ENCODE measurements at regions not wholly inside any gene's neighbourhood (a gene's known extent, or its start where the extent isn't known, plus 50 kb on each side); places are given as distances from the start of the nearest gene placed in this dataset.

- intact Hi-C loops (cut with DNase I; ENCODE audit: low total_unique reads) = no loop called here
- Histone ChIP-seq H3K36me3 (no peaks in the 10 kb centered on the region), H3K4me3 (no peak overlapping the region), H3K4me1 (no peaks in the 10 kb centered on the region), H3K27ac (no peak overlapping the region), H3K9me3 (no peaks in the 10 kb centered on the region), H3K27me3 (no peaks in the 10 kb centered on the region)
- TF ChIP-seq POLR2AphosphoS5 (IDR thresholded peaks at IDR 0.05) = no peak
- no peak for TF ChIP-seq POLR2A (IDR thresholded peaks at IDR 0.05)
- TF ChIP-seq, protein P1, sequence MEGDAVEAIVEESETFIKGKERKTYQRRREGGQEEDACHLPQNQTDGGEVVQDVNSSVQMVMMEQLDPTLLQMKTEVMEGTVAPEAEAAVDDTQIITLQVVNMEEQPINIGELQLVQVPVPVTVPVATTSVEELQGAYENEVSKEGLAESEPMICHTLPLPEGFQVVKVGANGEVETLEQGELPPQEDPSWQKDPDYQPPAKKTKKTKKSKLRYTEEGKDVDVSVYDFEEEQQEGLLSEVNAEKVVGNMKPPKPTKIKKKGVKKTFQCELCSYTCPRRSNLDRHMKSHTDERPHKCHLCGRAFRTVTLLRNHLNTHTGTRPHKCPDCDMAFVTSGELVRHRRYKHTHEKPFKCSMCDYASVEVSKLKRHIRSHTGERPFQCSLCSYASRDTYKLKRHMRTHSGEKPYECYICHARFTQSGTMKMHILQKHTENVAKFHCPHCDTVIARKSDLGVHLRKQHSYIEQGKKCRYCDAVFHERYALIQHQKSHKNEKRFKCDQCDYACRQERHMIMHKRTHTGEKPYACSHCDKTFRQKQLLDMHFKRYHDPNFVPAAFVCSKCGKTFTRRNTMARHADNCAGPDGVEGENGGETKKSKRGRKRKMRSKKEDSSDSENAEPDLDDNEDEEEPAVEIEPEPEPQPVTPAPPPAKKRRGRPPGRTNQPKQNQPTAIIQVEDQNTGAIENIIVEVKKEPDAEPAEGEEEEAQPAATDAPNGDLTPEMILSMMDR (IDR thresholded peaks at IDR 0.05) = no peak
- DNase-seq (ENCODE audit: low spot score in 2 of 2) = no peak
Observed at GRCh38 chr1:63063367-63063766, 259.0 kb upstream of the FOXD3 start.

DNA sequence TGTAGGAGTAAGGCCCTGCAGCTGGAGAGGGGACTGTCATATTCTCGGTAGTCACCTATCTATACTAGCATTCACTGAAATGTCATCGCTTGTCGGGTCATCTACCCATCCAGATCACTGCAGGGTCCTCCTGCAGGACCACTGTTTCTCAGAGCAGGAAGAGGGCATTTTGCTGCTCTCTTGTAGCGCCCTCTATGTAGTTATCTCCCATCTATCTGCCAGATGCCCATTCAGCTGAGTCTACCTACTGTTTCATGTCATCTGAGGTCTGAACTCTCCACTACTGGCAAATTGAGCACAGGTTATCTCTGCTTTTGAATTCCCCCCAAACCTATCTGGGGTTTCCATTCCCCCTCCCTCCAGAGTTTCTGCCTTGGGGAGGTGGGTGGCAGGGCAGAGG is 258.2 kb upstream of the FOXD3 start:
- Histone ChIP-seq H3K9me3 (no peaks in the 10 kb centered on the region), H3K27ac (no peak overlapping the region), H3K36me3 (no peaks in the 10 kb centered on the region), H3K4me1 (no peaks in the 10 kb centered on the region), H3K4me3 (no peak overlapping the region), H3K27me3 (no peaks in the 10 kb centered on the region)
- DNase-seq (ENCODE audit: low spot score in 2 of 2) = no peak
- TF ChIP-seq, protein P1 (IDR thresholded peaks at IDR 0.05) = no peak
- TF ChIP-seq POLR2A (IDR thresholded peaks at IDR 0.05) = no peak
- no peak for TF ChIP-seq POLR2AphosphoS5 (IDR thresholded peaks at IDR 0.05)
- intact Hi-C loops (cut with DNase I; ENCODE audit: low total_unique reads) = no loop called here

DNA sequence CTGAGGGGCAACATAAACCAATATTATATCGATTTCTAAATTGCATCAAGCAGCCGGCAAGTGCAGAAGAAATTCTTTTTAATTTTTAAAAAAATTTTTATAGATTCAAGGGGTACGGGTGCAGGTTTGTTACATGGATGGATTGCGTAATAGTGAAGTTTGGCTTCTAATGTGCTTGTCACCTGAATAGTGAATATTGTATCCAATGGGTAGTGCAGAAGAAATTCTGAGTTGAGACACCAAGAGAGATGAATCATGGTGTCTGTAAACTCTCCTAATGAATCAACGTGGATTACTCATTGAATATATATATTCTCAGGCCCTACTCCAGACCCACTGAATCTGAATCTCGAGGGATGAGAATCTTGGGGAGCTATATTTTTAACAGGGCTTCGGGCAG is 253.7 kb upstream of the FOXD3 start:
- Histone ChIP-seq H3K36me3 (no peaks in the 10 kb centered on the region), H3K27me3 (peaks cover 0 to 5% of the 10 kb centered on the region in 2 donors), H3K4me3 (no peak overlapping the region), H3K4me1 (no peaks in the 10 kb centered on the region), H3K27ac (no peak overlapping the region), H3K9me3 (no peaks in the 10 kb centered on the region)
- intact Hi-C loops (cut with DNase I; ENCODE audit: low total_unique reads) = no loop called here
- no peak for DNase-seq (ENCODE audit: low spot score in 2 of 2)
- no peak for TF ChIP-seq POLR2A (IDR thresholded peaks at IDR 0.05)
- no peak for TF ChIP-seq POLR2AphosphoS5 (IDR thresholded peaks at IDR 0.05)
- TF ChIP-seq, protein P1 (IDR thresholded peaks at IDR 0.05) = no peak

DNA sequence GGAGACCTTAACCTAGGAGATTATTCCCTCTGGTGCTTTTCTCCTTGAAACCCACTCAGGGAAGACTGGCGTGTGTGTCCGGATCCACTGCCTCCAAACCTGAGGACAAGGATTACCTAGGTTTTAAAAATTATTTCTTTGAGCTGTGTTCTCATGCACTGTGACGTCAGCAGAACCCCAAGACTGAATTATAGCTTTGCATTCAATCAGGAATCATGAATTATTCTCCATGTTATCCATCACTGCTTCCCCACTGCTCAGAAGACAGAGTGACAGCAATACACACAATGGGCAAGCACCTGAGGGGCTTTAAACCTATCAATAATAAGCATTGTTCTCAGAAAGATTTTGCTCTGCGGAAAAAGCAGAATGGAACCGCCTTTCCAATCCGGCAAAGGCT is 253.2 kb upstream of the FOXD3 start:
- Histone ChIP-seq H3K4me1 (no peaks in the 10 kb centered on the region), H3K9me3 (no peaks in the 10 kb centered on the region)
- intact Hi-C loops (cut with DNase I; ENCODE audit: low total_unique reads) = no loop called here

More for the DNA sequence above, 253.2 kb upstream of the FOXD3 start:
- Histone ChIP-seq H3K27ac (no peak overlapping the region), H3K27me3 (peaks cover 0 to 10% of the 10 kb centered on the region in 2 donors), H3K4me3 (no peak overlapping the region), H3K36me3 (no peaks in the 10 kb centered on the region)
- TF ChIP-seq, protein P1 (IDR thresholded peaks at IDR 0.05) = no peak
- TF ChIP-seq POLR2AphosphoS5 (IDR thresholded peaks at IDR 0.05) = no peak
- TF ChIP-seq POLR2A (IDR thresholded peaks at IDR 0.05) = no peak
- no peak for DNase-seq (ENCODE audit: low spot score in 2 of 2)

Measured in breast epithelium (tissue), 4 donors.